Umbilical cord (tissue), 1 donor: ENCODE measurements at regions not wholly inside any gene's neighbourhood (a gene's known extent, or its start where the extent isn't known, plus 50 kb on each side); places are given as distances from the start of the nearest gene placed in this dataset.

Source experiments
- DNase-seq: peaks from one replicate; pipeline ENCODE4 v3.0.0-alpha.2; 2015; ENCODE audit warnings: low spot score

- no peak for DNase-seq
Measured at GRCh38 chr3:154583086-154583634, 153.2 kb upstream of the GPR149 start.

- DNase-seq: no peak
Measured at GRCh38 chr3:154582501-154582900, 152.5 kb upstream of the GPR149 start.

GRCh38 chr3:154571553-154572226 lies 141.7 kb upstream of the GPR149 start:
- no peak for DNase-seq

- DNase-seq: no peak
Measured at GRCh38 chr3:154568064-154568463, 138.1 kb upstream of the GPR149 start.

GRCh38 chr3:154559623-154560022 lies 129.6 kb upstream of the GPR149 start:
- no peak for DNase-seq

- no peak for DNase-seq
Measured at GRCh38 chr3:154552338-154552737, 122.3 kb upstream of the GPR149 start.

GRCh38 chr3:154549391-154549790 lies 119.4 kb upstream of the GPR149 start:
- no peak for DNase-seq

GRCh38 chr3:154548341-154548740 lies 118.4 kb upstream of the GPR149 start:
- DNase-seq: no peak

- DNase-seq: no peak
Measured at GRCh38 chr3:154542837-154543236, 112.8 kb upstream of the GPR149 start.

- no peak for DNase-seq
Measured at GRCh38 chr3:154540950-154541604, 111.1 kb upstream of the GPR149 start.

GRCh38 chr3:154538566-154539360 lies 108.8 kb upstream of the GPR149 start:
- no peak for DNase-seq

- no peak for DNase-seq
Measured at GRCh38 chr3:154536751-154537150, 106.8 kb upstream of the GPR149 start.

GRCh38 chr3:154522036-154522602 lies 92.1 kb upstream of the GPR149 start:
- peak; percentile 55 for DNase-seq

GRCh38 chr3:154517404-154517803 lies 87.4 kb upstream of the GPR149 start:
- peak; percentile 14 for DNase-seq

GRCh38 chr3:154515921-154516320 lies 85.9 kb upstream of the GPR149 start:
- DNase-seq: no peak

- DNase-seq: no peak
Measured at GRCh38 chr3:154510780-154511179, 80.8 kb upstream of the GPR149 start.

GRCh38 chr3:154507727-154508126 lies 77.7 kb upstream of the GPR149 start:
- no peak for DNase-seq

- DNase-seq: no peak
Measured at GRCh38 chr3:154496978-154497377, 67.0 kb upstream of the GPR149 start.

GRCh38 chr3:154496540-154496939 lies 66.5 kb upstream of the GPR149 start:
- no peak for DNase-seq

GRCh38 chr3:154486949-154487348 lies 57.0 kb upstream of the GPR149 start:
- no peak for DNase-seq

- no peak for DNase-seq
Measured at GRCh38 chr3:154482507-154482906, 52.5 kb upstream of the GPR149 start.

- no peak for DNase-seq
Measured at GRCh38 chr3:154480033-154480432, 50.0 kb upstream of the GPR149 start.
